ENCODE measurements at regions not wholly inside any gene's neighbourhood (a gene's known extent, or its start where the extent isn't known, plus 50 kb on each side); places are given as distances from the start of the nearest gene placed in this dataset.

DNA sequence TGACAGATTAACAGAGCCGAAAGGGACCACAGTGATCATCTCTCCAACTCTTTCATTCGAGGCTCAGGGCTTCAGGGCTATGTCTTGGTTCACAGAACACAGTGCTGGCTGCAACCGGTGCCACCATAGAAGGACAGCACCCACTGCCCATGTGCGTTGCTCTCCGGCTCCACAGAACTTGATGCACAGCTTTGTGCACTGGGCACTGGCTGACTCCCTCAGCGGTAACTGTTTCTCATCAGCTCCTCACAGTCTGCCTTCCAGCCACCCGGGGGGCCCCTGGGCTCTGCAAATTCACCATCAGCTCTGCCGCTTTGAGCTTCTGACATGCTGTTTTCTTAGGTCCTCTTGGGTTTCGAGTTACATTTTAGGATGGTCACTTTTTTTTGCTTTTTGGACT is 124.3 kb upstream of the RAB12 start:
- TF ChIP-seq EZH2phosphoT487 (IDR thresholded peaks at IDR 0.05; ENCODE audit: borderline replicate concordance, low read length) (no peak), CTCF (IDR thresholded peaks at IDR 0.05; ENCODE audit: low read depth, low read length, poor library complexity, severe bottlenecking) (no peak)
- H3K79me2 ChIP-seq (ENCODE audit: control insufficient read depth, low read length): no peaks in the 10 kb centered on the region
- no peaks in the 10 kb centered on the region for H3K9me3 ChIP-seq (ENCODE audit: control insufficient read depth, insufficient read depth, low read length)
- H3K4me3 ChIP-seq (ENCODE audit: low read length): no peak overlapping the region
- H3K9me2 ChIP-seq (replicated peaks; ENCODE audit: control insufficient read depth, low read length): no peaks in the 10 kb centered on the region
- no peak overlapping the region for H3K4me2 ChIP-seq (ENCODE audit: low read length)
- no peaks in the 10 kb centered on the region for H3K36me3 ChIP-seq (ENCODE audit: control insufficient read depth, low read length)
- H3K27ac ChIP-seq (ENCODE audit: low read depth, low read length): no peak overlapping the region
- H4K20me1 ChIP-seq (ENCODE audit: control insufficient read depth, insufficient read depth, low read depth, low read length): no peaks in the 10 kb centered on the region
- no peaks in the 10 kb centered on the region for H3F3A ChIP-seq (ENCODE audit: control insufficient read depth, insufficient read depth)
- H3K27me3 ChIP-seq (ENCODE audit: control insufficient read depth, low read length): no peaks in the 10 kb centered on the region
- no peaks in the 10 kb centered on the region for H3K4me1 ChIP-seq (ENCODE audit: control insufficient read depth, low read length)

GRCh38 chr18:8489761-8490160 is 119.5 kb upstream of the RAB12 start:
- no peaks in the 10 kb centered on the region for H3K36me3 ChIP-seq (ENCODE audit: control insufficient read depth, low read length)
- no peak overlapping the region for H3K4me2 ChIP-seq (ENCODE audit: low read length)
- H3K27ac ChIP-seq (ENCODE audit: low read depth, low read length): no peak overlapping the region
- no peaks in the 10 kb centered on the region for H3F3A ChIP-seq (ENCODE audit: control insufficient read depth, insufficient read depth)
- H3K4me1 ChIP-seq (ENCODE audit: control insufficient read depth, low read length): no peaks in the 10 kb centered on the region
- H4K20me1 ChIP-seq (ENCODE audit: control insufficient read depth, insufficient read depth, low read depth, low read length): no peaks in the 10 kb centered on the region
- H3K27me3 ChIP-seq (ENCODE audit: control insufficient read depth, low read length): peaks cover 13% of the 10 kb centered on the region
- no peaks in the 10 kb centered on the region for H3K9me3 ChIP-seq (ENCODE audit: control insufficient read depth, insufficient read depth, low read length)
- H3K9me2 ChIP-seq (replicated peaks; ENCODE audit: control insufficient read depth, low read length): no peaks in the 10 kb centered on the region
- no peak overlapping the region for H3K4me3 ChIP-seq (ENCODE audit: low read length)
- TF ChIP-seq EZH2phosphoT487 (IDR thresholded peaks at IDR 0.05; ENCODE audit: borderline replicate concordance, low read length) (no peak), CTCF (IDR thresholded peaks at IDR 0.05; ENCODE audit: low read depth, low read length, poor library complexity, severe bottlenecking) (no peak)
- H3K79me2 ChIP-seq (ENCODE audit: control insufficient read depth, low read length): no peaks in the 10 kb centered on the region

- Histone ChIP-seq H3K36me3 (ENCODE audit: control insufficient read depth, low read length) (no peaks in the 10 kb centered on the region), H3F3A (ENCODE audit: control insufficient read depth, insufficient read depth) (no peaks in the 10 kb centered on the region), H3K9me3 (ENCODE audit: control insufficient read depth, insufficient read depth, low read length) (no peaks in the 10 kb centered on the region), H3K4me3 (ENCODE audit: low read length) (no peak overlapping the region), H4K20me1 (ENCODE audit: control insufficient read depth, insufficient read depth, low read depth, low read length) (no peaks in the 10 kb centered on the region), H3K27me3 (ENCODE audit: control insufficient read depth, low read length) (peaks cover 13% of the 10 kb centered on the region), H3K27ac (ENCODE audit: low read depth, low read length) (no peak overlapping the region), H3K9me2 (replicated peaks; ENCODE audit: control insufficient read depth, low read length) (no peaks in the 10 kb centered on the region), H3K4me2 (ENCODE audit: low read length) (no peak overlapping the region), H3K4me1 (ENCODE audit: control insufficient read depth, low read length) (no peaks in the 10 kb centered on the region), H3K79me2 (ENCODE audit: control insufficient read depth, low read length) (no peaks in the 10 kb centered on the region)
- TF ChIP-seq EZH2phosphoT487 (IDR thresholded peaks at IDR 0.05; ENCODE audit: borderline replicate concordance, low read length): no peak
- TF ChIP-seq CTCF (IDR thresholded peaks at IDR 0.05; ENCODE audit: low read depth, low read length, poor library complexity, severe bottlenecking): no peak
Observed at GRCh38 chr18:8491516-8491915, 117.7 kb upstream of the RAB12 start.

- no peak overlapping the region for H3K27ac ChIP-seq (ENCODE audit: low read depth, low read length)
- no peak overlapping the region for H3K4me2 ChIP-seq (ENCODE audit: low read length)
- H3K36me3 ChIP-seq (ENCODE audit: control insufficient read depth, low read length): no peaks in the 10 kb centered on the region
- no peaks in the 10 kb centered on the region for H3K9me3 ChIP-seq (ENCODE audit: control insufficient read depth, insufficient read depth, low read length)
- no peaks in the 10 kb centered on the region for H3K9me2 ChIP-seq (replicated peaks; ENCODE audit: control insufficient read depth, low read length)
- H3K4me3 ChIP-seq (ENCODE audit: low read length): no peak overlapping the region
- H3K27me3 ChIP-seq (ENCODE audit: control insufficient read depth, low read length): peaks cover 13% of the 10 kb centered on the region
- no peaks in the 10 kb centered on the region for H3K4me1 ChIP-seq (ENCODE audit: control insufficient read depth, low read length)
- no peaks in the 10 kb centered on the region for H3F3A ChIP-seq (ENCODE audit: control insufficient read depth, insufficient read depth)
- TF ChIP-seq CTCF (IDR thresholded peaks at IDR 0.05; ENCODE audit: low read depth, low read length, poor library complexity, severe bottlenecking): no peak
- TF ChIP-seq EZH2phosphoT487 (IDR thresholded peaks at IDR 0.05; ENCODE audit: borderline replicate concordance, low read length): no peak
- H3K79me2 ChIP-seq (ENCODE audit: control insufficient read depth, low read length): no peaks in the 10 kb centered on the region
- H4K20me1 ChIP-seq (ENCODE audit: control insufficient read depth, insufficient read depth, low read depth, low read length): no peaks in the 10 kb centered on the region
Observed at GRCh38 chr18:8493141-8493540, 116.1 kb upstream of the RAB12 start.

All from DOHH2 (cell line).